Stomach (tissue), 4 donors: ENCODE measurements at regions not wholly inside any gene's neighbourhood (a gene's known extent, or its start where the extent isn't known, plus 50 kb on each side); places are given as distances from the start of the nearest gene placed in this dataset.

ENCODE experiments used
- CTCF ChIP-seq, 7 experiments: fragments of 450-650 bp in 4 of 7; fragments of 200-600 bp in 3 of 7; sonication (generic) in 3 of 7; IDR thresholded peaks; one replicate each; pipeline ENCODE4 v1.5.1; 2016 to 2019; ENCODE audit warnings: antibody characterized with exemption in 7 of 7, control low read depth in 2 of 7, mild to moderate bottlenecking in 1 of 7
- EP300 ChIP-seq: sonication (generic); formaldehyde crosslinking; IDR thresholded peaks from one replicate; pipeline ENCODE4 v1.6.1; 2017; ENCODE audit warnings: antibody characterized with exemption
- POLR2A ChIP-seq, 4 donors: fragments of 450-650 bp; IDR thresholded peaks; one replicate each; pipeline ENCODE4 v1.6.1; 2016; ENCODE audit warnings: antibody characterized with exemption in 4 of 4, control low read depth in 2 of 4, mild to moderate bottlenecking in 1 of 4, moderate library complexity in 1 of 4
- POLR2AphosphoS5 ChIP-seq, 3 donors: sonication (generic); formaldehyde crosslinking; IDR thresholded peaks; one replicate each; pipeline ENCODE4 v1.6.1; 2016; ENCODE audit warnings: antibody characterized with exemption in 3 of 3

DNA sequence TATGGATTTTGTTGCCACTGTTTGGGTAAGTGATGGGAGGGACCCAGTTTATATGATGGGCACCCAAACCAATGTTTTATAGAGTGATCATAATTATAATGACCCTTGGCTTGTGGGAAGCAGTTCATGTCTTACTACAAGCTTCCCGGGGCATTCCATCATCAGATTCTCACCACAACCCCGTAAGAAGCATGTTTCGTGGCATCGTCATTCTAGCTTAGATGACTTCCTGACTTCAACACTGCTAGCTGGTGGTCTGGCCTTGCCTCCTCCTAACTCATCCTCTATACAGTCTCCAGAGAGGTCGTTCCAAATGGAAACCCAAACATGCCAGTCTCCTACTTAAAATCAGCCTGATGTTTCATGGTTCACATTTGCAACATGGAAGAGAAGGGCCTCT, 226.9 kb downstream of the ADAMTS9 start:
- TF ChIP-seq CTCF (IDR thresholded peaks at IDR 0.05) (no peak), POLR2A (IDR thresholded peaks at IDR 0.05) (no peak), EP300 (no peak), POLR2AphosphoS5 (IDR thresholded peaks at IDR 0.05) (no peak)
